BJ (cell line): ENCODE measurements at regions not wholly inside any gene's neighbourhood (a gene's known extent, or its start where the extent isn't known, plus 50 kb on each side); places are given as distances from the start of the nearest gene placed in this dataset.

Source experiments
- CTCF ChIA-PET: fragments of 350-600 bp; formaldehyde crosslinking; extraction: SDS; loops from one replicate; lab custom pipeline; 2021; ENCODE audit warnings: antibody characterized with exemption, inconsistent platforms; lab: Yijun Ruan, JAX
- POLR2A ChIA-PET: fragments of 300-600 bp; sonication (Branson Sonifier 250); formaldehyde crosslinking; extraction: SDS; loops from one replicate; lab custom pipeline; 2021; ENCODE audit warnings: antibody characterized with exemption; lab: Charles Lee
- DNase-seq: peaks from one replicate; pipeline ENCODE4 v3.0.0-alpha.2; 2011; ENCODE audit warnings: low read depth
- H3K27me3 ChIP-seq: 2 replicates; pipeline ENCODE4 v1.6.0; 2011; ENCODE audit warnings: low read length; ENCODE audit not compliant: control insufficient read depth, insufficient read depth
- H3K36me3 ChIP-seq: 2 replicates; pipeline ENCODE4 v1.5.1; 2011; ENCODE audit warnings: low read length; ENCODE audit not compliant: control insufficient read depth, insufficient read depth
- H3K4me3 ChIP-seq: 2 replicates; pipeline ENCODE4 v1.5.1; 2011; ENCODE audit warnings: low read depth, mild to moderate bottlenecking, control low read depth, low read length
- CTCF ChIP-seq: IDR thresholded peaks from 2 replicates; pipeline ENCODE4 v1.5.1; 2011; ENCODE audit warnings: low read depth, mild to moderate bottlenecking, control low read depth, inconsistent platforms, low read length, moderate library complexity; ENCODE audit not compliant: insufficient read depth

DNA sequence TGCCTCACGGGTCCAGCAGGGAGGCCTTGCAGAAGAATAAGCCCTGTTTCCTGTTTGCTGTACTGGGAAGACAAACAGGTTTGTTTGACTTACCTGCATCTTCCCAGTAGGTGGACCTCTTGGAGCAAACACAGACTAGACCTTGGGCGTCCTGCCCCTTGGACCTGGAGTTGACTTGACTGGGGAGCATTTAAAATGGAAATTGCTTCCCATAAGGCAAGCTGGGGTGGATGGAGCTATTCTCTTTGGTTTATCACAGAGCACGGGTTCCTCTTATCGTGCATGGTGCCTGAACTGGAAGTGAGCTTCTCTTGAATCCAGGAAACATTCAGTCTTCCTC lies 151.4 kb downstream of the RPLP1 start:
- peaks cover 12% of the 10 kb centered on the region for H3K27me3 ChIP-seq

GRCh38 chr15:69606144-69606543 lies 153.5 kb downstream of the RPLP1 start:
- CTCF ChIA-PET = no interaction called here
- DNase-seq = no peak

More for the DNA sequence above, 151.4 kb downstream of the RPLP1 start:
- ChIA-PET POLR2A (no interaction called here), CTCF (interaction anchor here (0.7 kb wide), 1 partner anchor 19 kb away, joined by 3 read pairs; no protein-coding TSS in a partner anchor)
- H3K36me3 ChIP-seq = no peaks in the 10 kb centered on the region
- H3K4me3 ChIP-seq = no peak overlapping the region
- no peak for DNase-seq
- TF ChIP-seq CTCF = no peak

GRCh38 chr15:69606921-69607500 lies 154.4 kb downstream of the RPLP1 start:
- TF ChIP-seq CTCF = no peak
- H3K27me3 ChIP-seq = peaks cover 4% of the 10 kb centered on the region; the same call in 1 of the 2 replicates
- ChIA-PET POLR2A (no interaction called here), CTCF (no interaction called here)
- H3K4me3 ChIP-seq = no peak overlapping the region
- DNase-seq = no peak
- H3K36me3 ChIP-seq = no peaks in the 10 kb centered on the region

More at GRCh38 chr15:69606144-69606543, 153.5 kb downstream of the RPLP1 start:
- TF ChIP-seq CTCF = no peak
- Histone ChIP-seq H3K27me3 (peaks cover 7% of the 10 kb centered on the region; the same call in 1 of the 2 replicates), H3K36me3 (no peaks in the 10 kb centered on the region), H3K4me3 (no peak overlapping the region)
- POLR2A ChIA-PET = no interaction called here

DNA sequence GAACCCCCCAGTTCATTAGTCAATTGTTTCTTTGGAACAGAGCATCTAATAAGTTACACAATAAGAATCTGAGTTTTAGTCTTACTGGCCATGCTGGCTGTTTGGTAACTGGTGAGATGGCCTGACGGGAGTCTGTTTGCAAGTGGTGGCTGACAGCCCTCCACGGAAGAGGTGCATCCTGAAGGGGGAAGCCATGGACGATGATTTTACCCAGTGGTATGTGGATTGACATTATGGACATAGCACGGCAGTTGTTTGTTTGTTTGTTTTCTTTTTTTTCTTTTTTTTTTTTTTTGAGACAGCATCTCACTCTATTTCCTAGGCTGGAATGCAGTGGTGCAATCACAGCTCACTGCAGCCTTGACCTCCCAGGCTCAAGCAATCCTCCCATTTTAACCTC lies 156.0 kb downstream of the RPLP1 start:
- POLR2A ChIA-PET = interaction anchor here (0.6 kb wide), 1 partner anchor 9 kb away, joined by 7 read pairs; no protein-coding TSS in a partner anchor
- H3K27me3 ChIP-seq = no peaks in the 10 kb centered on the region
- CTCF ChIA-PET = no interaction called here
- H3K36me3 ChIP-seq = no peaks in the 10 kb centered on the region
- TF ChIP-seq CTCF = no peak
- H3K4me3 ChIP-seq = no peak overlapping the region
- DNase-seq = no peak

DNA sequence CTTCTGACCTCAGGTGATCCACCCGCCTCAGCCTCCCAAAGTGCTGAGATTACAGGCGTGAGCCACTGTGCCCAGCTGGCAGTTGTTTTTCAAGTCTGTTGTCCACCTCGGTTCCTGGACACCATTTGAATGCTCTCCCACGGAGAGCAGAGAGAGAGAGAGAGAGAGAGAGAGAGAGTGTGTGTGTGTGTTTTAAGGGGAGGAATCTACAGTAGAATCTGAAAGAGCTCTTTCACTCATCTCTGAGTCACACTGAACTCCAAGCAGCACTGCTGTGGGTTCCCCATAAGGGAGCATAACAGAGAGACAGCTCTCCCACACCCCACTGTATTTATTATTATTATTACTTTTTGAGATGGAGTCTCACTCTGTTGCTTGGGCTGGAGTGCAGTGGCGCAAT lies 156.6 kb downstream of the RPLP1 start:
- H3K27me3 ChIP-seq = no peaks in the 10 kb centered on the region
- ChIA-PET CTCF (interaction anchor here (0.6 to 1.4 kb wide), 2 partner anchors 9 to 1820 kb away, joined by 3 to 4 read pairs; no protein-coding TSS in a partner anchor), POLR2A (interaction anchor here (0.6 kb wide), 1 partner anchor 9 kb away, joined by 7 read pairs; no protein-coding TSS in a partner anchor)
- TF ChIP-seq CTCF = no peak
- no peak overlapping the region for H3K4me3 ChIP-seq
- DNase-seq = no peak
- H3K36me3 ChIP-seq = no peaks in the 10 kb centered on the region
